IMR-90 (cell line): ENCODE measurements at regions not wholly inside any gene's neighbourhood (a gene's known extent, or its start where the extent isn't known, plus 50 kb on each side); places are given as distances from the start of the nearest gene placed in this dataset.

Experiments used
- CEBPB ChIP-seq: IDR thresholded peaks from 2 replicates; pipeline ENCODE4 v1.6.1; 2012; ENCODE audit warnings: low read depth, low read length, improper control_type of control experiment
- CHD1 ChIP-seq: IDR thresholded peaks from 2 replicates; pipeline ENCODE4 v1.6.1; 2012; ENCODE audit warnings: low read depth, low read length, improper control_type of control experiment
- CTCF ChIP-seq: conservative IDR thresholded peaks from 2 replicates; pipeline ENCODE4 v1.5.1; 2012; ENCODE audit warnings: mild to moderate bottlenecking, low read depth, low read length, improper control_type of control experiment
- FOS ChIP-seq: fragments of 150-350 bp; IDR thresholded peaks from 2 replicates; pipeline ENCODE4 v1.6.1; 2016; ENCODE audit warnings: low read depth, low read length
- MAZ ChIP-seq: IDR thresholded peaks from 2 replicates; pipeline ENCODE4 v1.6.1; 2012; ENCODE audit warnings: low read depth, mild to moderate bottlenecking, low read length, improper control_type of control experiment, moderate library complexity, borderline replicate concordance
- MXI1 ChIP-seq: IDR thresholded peaks from 2 replicates; pipeline ENCODE4 v1.6.1; 2012; ENCODE audit warnings: low read depth, mild to moderate bottlenecking, low read length, moderate library complexity, borderline replicate concordance
- POLR2A ChIP-seq: IDR thresholded peaks from 2 replicates; pipeline ENCODE4 v1.6.1; 2012; ENCODE audit warnings: mild to moderate bottlenecking, low read depth, low read length
- RAD21 ChIP-seq: IDR thresholded peaks from 2 replicates; pipeline ENCODE4 v1.6.1; 2012; ENCODE audit warnings: low read length, improper control_type of control experiment
- RCOR1 ChIP-seq: IDR thresholded peaks from 2 replicates; pipeline ENCODE4 v1.6.1; 2012; ENCODE audit warnings: mild to moderate bottlenecking, low read length, improper control_type of control experiment; ENCODE audit not compliant: insufficient replicate concordance
- RFX5 ChIP-seq: IDR thresholded peaks from 2 replicates; pipeline ENCODE4 v1.8.0; 2012; ENCODE audit warnings: low read depth, mild to moderate bottlenecking, low read length, moderate library complexity
- SMC3 ChIP-seq: fragments of 150-350 bp; IDR thresholded peaks from 2 replicates; pipeline ENCODE4 v1.6.1; 2016; ENCODE audit warnings: low read depth, mild to moderate bottlenecking, antibody characterized with exemption, low read length, moderate library complexity
- TF ChIP-seq, protein P1 (sequence below): fragments of 150-350 bp; IDR thresholded peaks from 2 replicates; pipeline ENCODE4 v1.6.1; 2017; ENCODE audit warnings: mild to moderate bottlenecking, antibody characterized with exemption, low read length, low read depth

DNA sequence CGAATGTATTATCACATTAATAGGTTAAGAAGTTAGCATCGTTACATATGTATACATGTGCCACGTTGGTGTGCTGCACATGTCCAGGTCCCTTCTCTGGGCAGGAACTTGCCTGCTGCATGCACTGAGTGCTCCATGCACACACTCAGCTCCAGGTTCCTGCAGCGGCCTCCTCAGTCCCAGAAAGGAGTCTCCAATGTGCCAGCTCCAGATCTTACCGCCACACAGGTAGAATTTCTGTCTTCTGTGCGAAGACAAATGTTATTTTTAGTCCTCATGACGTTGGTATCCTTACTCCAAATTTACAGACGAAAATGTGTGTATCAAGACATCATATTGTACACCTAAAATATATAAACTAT lies 127.1 kb downstream of the GALR1 start:
- no peak for TF ChIP-seq CTCF
- TF ChIP-seq RAD21 = no peak
- TF ChIP-seq, protein P1, sequence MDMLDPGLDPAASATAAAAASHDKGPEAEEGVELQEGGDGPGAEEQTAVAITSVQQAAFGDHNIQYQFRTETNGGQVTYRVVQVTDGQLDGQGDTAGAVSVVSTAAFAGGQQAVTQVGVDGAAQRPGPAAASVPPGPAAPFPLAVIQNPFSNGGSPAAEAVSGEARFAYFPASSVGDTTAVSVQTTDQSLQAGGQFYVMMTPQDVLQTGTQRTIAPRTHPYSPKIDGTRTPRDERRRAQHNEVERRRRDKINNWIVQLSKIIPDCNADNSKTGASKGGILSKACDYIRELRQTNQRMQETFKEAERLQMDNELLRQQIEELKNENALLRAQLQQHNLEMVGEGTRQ = no peak
- no peak for TF ChIP-seq MAZ
- TF ChIP-seq POLR2A = no peak
- no peak for TF ChIP-seq RCOR1
- no peak for TF ChIP-seq RFX5
- no peak for TF ChIP-seq CHD1
- no peak for TF ChIP-seq MXI1
- no peak for TF ChIP-seq FOS
- no peak for TF ChIP-seq CEBPB
- no peak for TF ChIP-seq SMC3
